HepG2 (cell line): ENCODE measurements at regions not wholly inside any gene's neighbourhood (a gene's known extent, or its start where the extent isn't known, plus 50 kb on each side); places are given as distances from the start of the nearest gene placed in this dataset.

Experiments
- ATAC-seq: fragments of 200-7000 bp; cut with Tn5 transposase; 3 replicates; pipeline ENCODE4 v1.9.1; 2020; ENCODE audit warnings: mild to moderate bottlenecking, moderate library complexity
- BruUV-seq: library from RNA; stranded (reverse); fragments of 400-500 nt; replicated peaks from 2 replicates; lab custom pipeline; 2021; lab: Mats Ljungman, UMichigan
- CTCF ChIA-PET: fragments of 300-600 bp; formaldehyde crosslinking; extraction: SDS; loops from one replicate; lab custom pipeline; 2021; ENCODE audit warnings: low total read pairs, inconsistent platforms, low intra/inter-chr PET ratio; lab: Yijun Ruan, JAX
- POLR2A ChIA-PET: fragments of 350-600 bp; sonication (Branson Sonifier 250); formaldehyde crosslinking; loops from one replicate; lab custom pipeline; 2020; ENCODE audit warnings: antibody characterized with exemption, inconsistent platforms; lab: Yijun Ruan, JAX
- DNase-seq: peaks from one replicate; pipeline ENCODE4 v3.0.0-alpha.2; 2015; ENCODE audit warnings: low spot score
- FAIRE-seq: peaks from 3 replicates; lab custom pipeline; 2011; peaks lifted over from hg19 to GRCh38; lab: Jason Lieb, UNC
- H2AFZ ChIP-seq: one replicate; pipeline ENCODE4 v1.6.1; 2011; ENCODE audit warnings: low read length, inconsistent platforms
- H3K27ac ChIP-seq: fragments of 300-600 bp; 3 replicates; pipeline ENCODE4 v1.8.0; 2011; ENCODE audit warnings: mixed run types, mild to moderate bottlenecking, mixed read lengths, low read length, inconsistent platforms; ENCODE audit not compliant: insufficient read depth; ENCODE audit errors: extremely low read length
- H3K27me3 ChIP-seq, 2 experiments: fragments of 200-600 bp in 1 of 2; 2 replicates in 1 of 2; 3 replicates in 1 of 2; pipeline versions ENCODE4 v1.6.0 to v1.8.0; 2011; ENCODE audit warnings: low read length in 2 of 2, mild to moderate bottlenecking in 2 of 2, moderate library complexity in 2 of 2, inconsistent platforms in 1 of 2; ENCODE audit not compliant: insufficient read depth in 2 of 2, control insufficient read depth in 1 of 2
- H3K36me3 ChIP-seq, 2 experiments: fragments of 200-600 bp in 1 of 2; replicated peaks in 1 of 2; 2 replicates in 1 of 2; 3 replicates in 1 of 2; pipeline versions ENCODE4 v1.5.1 to v1.8.0; 2011; ENCODE audit warnings: low read length in 2 of 2, inconsistent platforms in 1 of 2; ENCODE audit not compliant: insufficient read depth in 2 of 2, control insufficient read depth in 1 of 2
- H3K4me1 ChIP-seq: 2 replicates; pipeline ENCODE4 v1.5.1; 2012; ENCODE audit warnings: low read length, inconsistent platforms; ENCODE audit not compliant: insufficient read depth
- H3K4me2 ChIP-seq: 2 replicates; pipeline ENCODE4 v1.6.0; 2011; ENCODE audit warnings: low read depth, low read length, inconsistent platforms
- H3K4me3 ChIP-seq, 3 experiments: fragments of 200-600 bp in 1 of 3; sonication (generic), shearing (Covaris generic) in 1 of 3; replicated peaks in 1 of 3; 2 replicates each; pipeline ENCODE4 v1.5.1; 2011 to 2016; ENCODE audit warnings: low read length in 3 of 3, inconsistent platforms in 2 of 3, low read depth in 2 of 3, mild to moderate bottlenecking in 2 of 3, control low read depth in 1 of 3, mixed read lengths in 1 of 3; ENCODE audit not compliant: insufficient read depth in 1 of 3
- H3K79me2 ChIP-seq: one replicate; pipeline ENCODE4 v1.6.1; 2011; ENCODE audit warnings: low read length, inconsistent platforms; ENCODE audit not compliant: insufficient read depth
- H3K9ac ChIP-seq: 2 replicates; pipeline ENCODE4 v1.6.0; 2011; ENCODE audit warnings: mild to moderate bottlenecking, low read depth, low read length, inconsistent platforms; ENCODE audit not compliant: insufficient read depth
- H3K9me3 ChIP-seq: 2 replicates; pipeline ENCODE4 v1.5.1; 2012; ENCODE audit warnings: mild to moderate bottlenecking, low read length
- H4K20me1 ChIP-seq: 2 replicates; pipeline ENCODE4 v1.6.0; 2011; ENCODE audit warnings: inconsistent platforms, mild to moderate bottlenecking, low read length, moderate library complexity; ENCODE audit not compliant: insufficient read depth
- AGO1 ChIP-seq: fragments of 200-400 bp; formaldehyde crosslinking; IDR thresholded peaks from 2 replicates; pipeline ENCODE4 v1.6.1; 2017; ENCODE audit warnings: mild to moderate bottlenecking, low read depth, low read length, moderate library complexity; ENCODE audit not compliant: poor library complexity, severe bottlenecking
- DMTF1 ChIP-seq: sonication (generic); formaldehyde crosslinking; IDR thresholded peaks from 2 replicates; pipeline ENCODE4 v1.4.0; 2020; ENCODE audit warnings: mild to moderate bottlenecking, missing genetic modification reagents
- E2F5 ChIP-seq: sonication (generic); formaldehyde crosslinking; conservative IDR thresholded peaks from 2 replicates; pipeline ENCODE4 v1.4.0; 2020; ENCODE audit warnings: missing genetic modification reagents
- KLF16 ChIP-seq, 2 experiments: sonication (generic) in 1 of 2; formaldehyde crosslinking in 1 of 2; IDR thresholded peaks; 2 replicates each; pipeline versions ENCODE4 v1.6.1 to v1.8.0; 2016 to 2023; ENCODE audit warnings: missing genetic modification reagents in 2 of 2, missing compliant biosample characterization in 1 of 2
- MLX ChIP-seq: IDR thresholded peaks from 2 replicates; pipeline ENCODE4 v1.6.1; 2016
- SNAI1 ChIP-seq: sonication (generic); formaldehyde crosslinking; IDR thresholded peaks from 2 replicates; pipeline ENCODE4 v1.5.0; 2020; ENCODE audit warnings: mild to moderate bottlenecking, missing genetic modification reagents, borderline replicate concordance
- TARDBP ChIP-seq: sonication (generic); formaldehyde crosslinking; IDR thresholded peaks from 2 replicates; pipeline ENCODE4 v1.8.0; 2022; ENCODE audit warnings: mild to moderate bottlenecking, missing genetic modification reagents
- ZBTB26 ChIP-seq: IDR thresholded peaks from 2 replicates; pipeline ENCODE4 v1.6.1; 2016; ENCODE audit warnings: missing compliant biosample characterization, missing genetic modification reagents, borderline replicate concordance
- ZBTB4 ChIP-seq: sonication (generic); formaldehyde crosslinking; IDR thresholded peaks from 2 replicates; pipeline ENCODE4 v1.4.0; 2020; ENCODE audit warnings: missing genetic modification reagents, mild to moderate bottlenecking, borderline replicate concordance
- ZFP62 ChIP-seq: sonication (generic); formaldehyde crosslinking; IDR thresholded peaks from 2 replicates; pipeline ENCODE4 v1.4.0; 2020; ENCODE audit warnings: missing genetic modification reagents
- ZMAT5 ChIP-seq: sonication (generic); formaldehyde crosslinking; IDR thresholded peaks from 2 replicates; pipeline ENCODE4 v1.5.0; 2020; ENCODE audit warnings: mild to moderate bottlenecking, low read depth, missing genetic modification reagents, borderline replicate concordance
- WGBS: methylation state at CpG from one replicate; pipeline ENCODE4 v1.1.6; 2017; ENCODE audit warnings: low lambda C conversion rate; 5-methylcytosine and 5-hydroxymethylcytosine counted together
- in situ Hi-C: cut with HindIII; loops from 2 replicates; pipeline ENCODE4 v1.10.0; 2017; ENCODE audit warnings: low pct_unique_long_range_greater_than_20kb; ENCODE audit not compliant: extremely low pct_ligation_motif_present
- intact Hi-C: fragments of 100-400 bp; cut with micrococcal nuclease; formaldehyde crosslinking; loops from one replicate; pipeline ENCODE4 v1.10.0; 2022; ENCODE audit not compliant: unreplicated experiment

GRCh38 chr14:49228552-49228951, 357.6 kb downstream of the RPS29 start (continued):
- no peak for TF ChIP-seq ZBTB26 (CRISPR knock-in tag)

- no peak for TF ChIP-seq ZMAT5
- TF ChIP-seq ZFP62 (CRISPR knock-in tag) = no peak
- TF ChIP-seq E2F5 (CRISPR knock-in tag) = no peak
- TF ChIP-seq DMTF1 (CRISPR knock-in tag) = no peak
- no peak for TF ChIP-seq SNAI1 (CRISPR knock-in tag)
- no peak for TF ChIP-seq TARDBP (CRISPR knock-in tag)
- no peak for TF ChIP-seq AGO1
- no peak for TF ChIP-seq MLX (CRISPR knock-in tag)
- no peak for TF ChIP-seq ZBTB4 (CRISPR knock-in tag)
- no peak for TF ChIP-seq KLF16 (CRISPR knock-in tag; IDR thresholded peaks at IDR 0.05)
- TF ChIP-seq, all 625 proteins: peak for 0
- Histone ChIP-seq H3K27ac (no peak overlapping the region), H3K9ac (no peak overlapping the region), H3K4me2 (no peak overlapping the region), H3K27me3 (no peaks in the 10 kb centered on the region), H3K9me3 (no peaks in the 10 kb centered on the region), H2AFZ (no peak overlapping the region), H3K4me1 (no peaks in the 10 kb centered on the region), H3K36me3 (no peaks in the 10 kb centered on the region), H4K20me1 (no peaks in the 10 kb centered on the region), H3K4me3 (no peak overlapping the region), H3K79me2 (no peaks in the 10 kb centered on the region)
- ChIA-PET POLR2A (no interaction called here), CTCF (no interaction called here)
- DNase-seq (no peak), ATAC-seq (no peak), FAIRE-seq (no peak)
- WGBS = 2% methylated on average over 3 of the region's 3 CpGs
- BruUV-seq = no TSS peak
- in situ Hi-C loops (no loop called here), intact Hi-C loops (no loop called here)
Observed at GRCh38 chr14:49221316-49221715, 364.9 kb downstream of the RPS29 start.
